Cardiac fibroblast (primary cell): ENCODE measurements at regions not wholly inside any gene's neighbourhood (a gene's known extent, or its start where the extent isn't known, plus 50 kb on each side); places are given as distances from the start of the nearest gene placed in this dataset.

Source experiments
- DNase-seq, 2 donors: peaks; one replicate each; pipeline versions ENCODE4 v3.0.0 to v3.0.0-alpha.2; 2010; ENCODE audit warnings: low read depth in 2 of 2
- H3K4me3 ChIP-seq, 2 donors: replicated peaks in 1 of 2; 1 replicate in 1 of 2; 2 replicates in 1 of 2; pipeline ENCODE4 v1.5.1; 2011; ENCODE audit warnings: low read depth in 2 of 2, low read length in 2 of 2, mild to moderate bottlenecking in 2 of 2, moderate library complexity in 1 of 2
- TF ChIP-seq, protein P1 (sequence below): IDR thresholded peaks from one replicate; pipeline ENCODE4 v1.5.1; 2011; ENCODE audit warnings: low read depth, mild to moderate bottlenecking, low read length, inconsistent platforms

DNA sequence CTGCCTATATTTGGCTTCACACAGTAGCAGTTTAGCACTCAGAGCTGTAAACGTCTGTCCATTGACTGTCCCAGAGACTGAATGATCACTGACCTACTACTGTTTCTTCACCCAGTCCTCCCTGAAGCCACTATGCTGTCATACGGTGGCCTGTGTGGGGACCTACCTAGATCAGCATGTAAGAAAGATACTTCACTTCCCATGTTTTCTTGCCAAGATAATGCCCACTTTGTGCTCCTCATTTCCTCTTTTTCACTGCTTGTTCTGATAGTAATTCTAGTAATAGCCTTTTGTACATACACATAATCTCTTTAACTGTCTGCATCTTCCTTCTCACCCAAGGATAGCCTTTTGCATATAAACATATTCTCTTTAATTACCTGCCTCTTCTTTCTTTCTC, 109.9 kb upstream of the TIAM2 start:
- DNase-seq = no peak
- no peak overlapping the region for H3K4me3 ChIP-seq
- TF ChIP-seq, protein P1, sequence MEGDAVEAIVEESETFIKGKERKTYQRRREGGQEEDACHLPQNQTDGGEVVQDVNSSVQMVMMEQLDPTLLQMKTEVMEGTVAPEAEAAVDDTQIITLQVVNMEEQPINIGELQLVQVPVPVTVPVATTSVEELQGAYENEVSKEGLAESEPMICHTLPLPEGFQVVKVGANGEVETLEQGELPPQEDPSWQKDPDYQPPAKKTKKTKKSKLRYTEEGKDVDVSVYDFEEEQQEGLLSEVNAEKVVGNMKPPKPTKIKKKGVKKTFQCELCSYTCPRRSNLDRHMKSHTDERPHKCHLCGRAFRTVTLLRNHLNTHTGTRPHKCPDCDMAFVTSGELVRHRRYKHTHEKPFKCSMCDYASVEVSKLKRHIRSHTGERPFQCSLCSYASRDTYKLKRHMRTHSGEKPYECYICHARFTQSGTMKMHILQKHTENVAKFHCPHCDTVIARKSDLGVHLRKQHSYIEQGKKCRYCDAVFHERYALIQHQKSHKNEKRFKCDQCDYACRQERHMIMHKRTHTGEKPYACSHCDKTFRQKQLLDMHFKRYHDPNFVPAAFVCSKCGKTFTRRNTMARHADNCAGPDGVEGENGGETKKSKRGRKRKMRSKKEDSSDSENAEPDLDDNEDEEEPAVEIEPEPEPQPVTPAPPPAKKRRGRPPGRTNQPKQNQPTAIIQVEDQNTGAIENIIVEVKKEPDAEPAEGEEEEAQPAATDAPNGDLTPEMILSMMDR = no peak

DNA sequence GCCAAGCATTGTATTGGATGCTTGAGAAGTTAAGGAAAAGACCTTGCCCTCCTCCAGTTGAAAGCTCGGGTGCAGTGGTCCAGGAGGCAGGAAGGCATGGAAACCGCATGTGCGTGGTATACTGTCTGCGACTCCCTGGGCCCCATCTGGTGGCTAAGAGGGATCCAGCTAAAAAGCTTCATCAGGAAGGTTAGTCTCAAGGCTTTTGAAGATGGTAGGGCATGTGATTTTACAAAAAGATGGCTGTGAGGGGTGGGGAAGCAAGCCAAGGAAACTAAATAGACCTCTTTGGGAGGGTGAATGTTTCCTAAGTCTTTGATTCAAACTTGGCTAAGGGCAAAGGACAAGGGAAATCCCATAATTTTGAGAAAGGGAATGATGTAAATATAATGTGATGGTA, 109.1 kb upstream of the TIAM2 start:
- H3K4me3 ChIP-seq = no peak overlapping the region

DNA sequence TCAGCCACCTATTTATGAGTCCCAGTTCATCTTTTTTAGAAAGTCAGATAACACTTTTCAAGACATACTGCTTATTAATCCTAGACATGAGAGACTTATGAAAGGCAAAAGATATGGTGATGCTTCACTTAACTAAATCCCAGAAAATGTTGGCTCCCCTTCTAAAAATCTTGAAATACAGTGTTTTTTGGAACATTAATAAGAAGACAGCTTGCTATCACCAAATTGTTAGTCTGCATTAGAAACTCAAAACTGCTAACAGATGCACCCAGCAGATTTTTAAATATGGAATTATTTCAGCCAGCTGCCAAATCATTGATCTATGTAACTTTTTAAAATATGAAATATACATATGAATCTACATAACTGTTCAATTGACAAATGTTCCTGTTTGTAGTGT, 108.6 kb upstream of the TIAM2 start:
- no peak for DNase-seq
- H3K4me3 ChIP-seq = no peak overlapping the region
- TF ChIP-seq, protein P1 = no peak

More for the DNA sequence above, 109.1 kb upstream of the TIAM2 start:
- TF ChIP-seq, protein P1 = no peak
- DNase-seq = no peak

DNA sequence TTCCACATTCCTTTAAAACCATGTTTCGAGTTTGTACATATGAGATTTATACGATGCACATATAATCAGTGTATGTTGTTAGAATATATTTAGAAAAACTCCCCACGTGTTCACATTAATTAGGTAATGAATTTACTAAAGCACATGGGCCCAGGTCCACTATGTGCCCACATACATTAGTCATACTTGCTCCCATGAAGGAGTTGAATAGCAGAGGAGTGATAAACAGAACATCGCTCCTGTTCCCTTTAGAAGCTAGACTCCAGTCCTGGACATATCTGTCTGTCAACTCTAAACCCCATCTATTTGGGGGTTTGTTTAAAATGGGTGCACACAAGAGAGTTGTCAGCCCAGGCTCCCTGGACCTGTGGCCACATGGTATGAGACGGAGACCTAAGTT, 108.1 kb upstream of the TIAM2 start:
- peak in 1 of 2 donors; percentile 12 for DNase-seq
- TF ChIP-seq, protein P1 = no peak
- H3K4me3 ChIP-seq = no peak overlapping the region

DNA sequence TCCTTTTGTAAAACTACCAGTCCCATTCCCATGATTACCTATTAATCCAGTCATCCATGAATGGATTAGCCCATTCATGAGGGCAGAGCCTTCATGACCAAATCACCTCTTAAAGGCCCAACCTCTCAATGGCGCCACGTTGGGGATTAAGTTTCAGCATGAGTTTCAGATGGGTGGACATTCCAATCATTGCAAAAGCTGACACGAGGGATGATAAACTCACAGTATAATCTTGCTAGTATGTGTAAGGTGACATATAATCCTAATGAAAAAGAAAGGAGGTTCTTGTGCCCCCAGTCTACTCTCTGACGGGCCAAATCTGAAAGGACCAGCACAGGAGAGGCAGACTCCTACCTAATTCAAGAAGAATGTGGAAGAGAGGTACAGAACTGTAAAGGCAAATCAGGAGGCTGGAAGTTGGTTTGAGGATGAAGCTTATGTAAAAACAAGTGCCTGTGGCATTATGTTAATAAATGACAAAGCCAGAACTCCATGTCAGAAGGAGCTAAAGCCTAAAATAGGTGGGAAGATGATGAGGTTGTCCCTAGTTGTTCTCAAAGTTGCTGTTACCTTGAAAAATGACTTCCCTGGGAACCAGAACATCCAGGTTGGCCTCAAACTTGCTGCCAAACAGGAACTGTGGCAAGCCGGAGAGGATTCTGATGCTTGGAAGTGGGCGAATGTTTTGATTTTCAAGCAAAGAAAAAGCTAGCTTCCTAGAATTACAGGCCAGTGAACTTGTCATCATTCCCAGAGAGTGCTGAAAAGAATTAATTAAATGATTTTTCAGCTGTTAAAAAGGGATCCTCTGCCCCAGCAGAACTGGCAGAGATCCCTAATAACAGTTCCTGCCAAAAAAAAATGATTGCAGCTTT, 106.5 kb upstream of the TIAM2 start:
- DNase-seq = peak in 1 of 2 donors; percentile 30
- TF ChIP-seq, protein P1 = no peak
- H3K4me3 ChIP-seq = no peak overlapping the region

DNA sequence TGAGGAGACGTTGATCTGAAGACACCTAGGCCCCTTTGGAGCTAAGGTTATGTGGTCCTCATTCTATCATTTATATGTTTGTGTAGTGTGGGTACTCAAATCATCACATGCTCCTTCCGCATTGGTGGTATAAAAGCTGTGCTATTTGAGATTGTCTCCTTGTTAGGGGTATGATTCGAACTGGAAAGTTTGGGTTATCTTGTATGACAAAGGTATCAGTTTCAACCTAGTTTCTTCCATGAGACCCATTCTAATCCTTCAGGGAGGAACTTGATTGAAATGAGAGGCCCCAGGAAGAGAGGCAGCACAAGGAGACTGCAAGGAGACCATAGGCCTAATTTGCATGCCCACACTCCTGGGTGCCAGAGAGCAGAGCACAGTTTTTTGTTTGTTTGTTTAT, 104.2 kb upstream of the TIAM2 start:
- no peak overlapping the region for H3K4me3 ChIP-seq
- DNase-seq = no peak
- TF ChIP-seq, protein P1 = no peak
